SK-N-SH (cell line): ENCODE measurements at regions not wholly inside any gene's neighbourhood (a gene's known extent, or its start where the extent isn't known, plus 50 kb on each side); places are given as distances from the start of the nearest gene placed in this dataset.

Experiments used
- CTCF ChIA-PET: fragments of 300-600, 350-600 bp; formaldehyde crosslinking; extraction: SDS; loops from one replicate; lab custom pipeline; 2021; lab: Yijun Ruan, JAX
- POLR2A ChIA-PET: fragments of 350-600 bp; sonication (Branson Sonifier 250); formaldehyde crosslinking; extraction: SDS; loops from one replicate; lab custom pipeline; 2020; ENCODE audit warnings: antibody characterized with exemption, inconsistent platforms; lab: Yijun Ruan, JAX
- DNase-seq: peaks from one replicate; pipeline ENCODE4 v3.0.0; 2012
- H2AFZ ChIP-seq: fragments of 200-600 bp; sonication (generic); 2 replicates; pipeline ENCODE4 v1.8.1; 2016; ENCODE audit warnings: antibody characterized with exemption, mild to moderate bottlenecking, low read depth
- H3F3A ChIP-seq: fragments of 200-600 bp; sonication (generic); replicated peaks from 2 replicates; pipeline ENCODE3; 2016; ENCODE audit warnings: antibody characterized with exemption, mild to moderate bottlenecking; ENCODE audit not compliant: insufficient read depth
- H3K27ac ChIP-seq, 2 experiments: fragments of 200-500 bp in 1 of 2; fragments of 200-600 bp in 1 of 2; sonication (Bioruptor generic) in 1 of 2; sonication (generic), shearing (Covaris generic) in 1 of 2; 2 replicates each; pipeline versions ENCODE4 v1.5.1 to v1.6.1; 2014 to 2016; ENCODE audit warnings: low read depth in 2 of 2, inconsistent platforms in 1 of 2, low read length in 1 of 2, mild to moderate bottlenecking in 1 of 2, mixed read lengths in 1 of 2
- H3K27me3 ChIP-seq: fragments of 200-600 bp; sonication (generic), shearing (Covaris generic); 2 replicates; pipeline ENCODE4 v1.6.1; 2016; ENCODE audit warnings: mixed run types; ENCODE audit not compliant: insufficient read depth
- H3K36me3 ChIP-seq, 2 experiments: fragments of 200-500 bp in 1 of 2; fragments of 200-600 bp in 1 of 2; sonication (Bioruptor generic) in 1 of 2; sonication (generic) in 1 of 2; replicated peaks in 1 of 2; 2 replicates each; pipeline versions ENCODE3 to v1.5.1; 2014 to 2016; ENCODE audit warnings: low read length in 1 of 2, mild to moderate bottlenecking in 1 of 2; ENCODE audit not compliant: insufficient read depth in 2 of 2, control insufficient read depth in 1 of 2
- H3K4me1 ChIP-seq, 2 experiments: fragments of 200-500 bp in 1 of 2; fragments of 200-600 bp in 1 of 2; sonication (Bioruptor generic) in 1 of 2; sonication (generic), shearing (Covaris generic) in 1 of 2; 2 replicates each; pipeline versions ENCODE4 v1.5.1 to v1.6.1; 2014 to 2016; ENCODE audit warnings: low read depth in 1 of 2, low read length in 1 of 2, mixed run types in 1 of 2; ENCODE audit not compliant: insufficient read depth in 2 of 2, control insufficient read depth in 1 of 2
- H3K4me2 ChIP-seq: fragments of 200-600 bp; sonication (generic), shearing (Covaris generic); 2 replicates; pipeline ENCODE4 v1.6.1; 2017; ENCODE audit warnings: mixed run types
- H3K4me3 ChIP-seq, 2 experiments: fragments of 200-500 bp in 1 of 2; fragments of 200-600 bp in 1 of 2; sonication (Bioruptor generic) in 1 of 2; sonication (generic), shearing (Covaris generic) in 1 of 2; 2 replicates each; pipeline versions ENCODE4 v1.5.1 to v1.8.1; 2014 to 2016; ENCODE audit warnings: low read depth in 2 of 2, inconsistent platforms in 1 of 2, low read length in 1 of 2, mild to moderate bottlenecking in 1 of 2, mixed read lengths in 1 of 2, moderate library complexity in 1 of 2
- H3K79me2 ChIP-seq: fragments of 200-600 bp; sonication (generic); 2 replicates; pipeline ENCODE4 v1.8.1; 2017; ENCODE audit warnings: mild to moderate bottlenecking; ENCODE audit not compliant: insufficient read depth
- H3K9ac ChIP-seq: fragments of 200-600 bp; sonication (generic); 2 replicates; pipeline ENCODE4 v1.6.1; 2017; ENCODE audit warnings: mixed run types
- H3K9me2 ChIP-seq: fragments of 200-600 bp; sonication (generic); 2 replicates; pipeline ENCODE4 v1.6.1; 2017; ENCODE audit warnings: mixed run types
- H3K9me3 ChIP-seq: fragments of 200-600 bp; sonication (generic); 2 replicates; pipeline ENCODE4 v1.6.1; 2017; ENCODE audit warnings: mixed run types, mild to moderate bottlenecking, moderate library complexity
- H4K20me1 ChIP-seq: fragments of 200-600 bp; sonication (generic); 2 replicates; pipeline ENCODE4 v1.6.1; 2017; ENCODE audit warnings: mild to moderate bottlenecking, mixed run types; ENCODE audit not compliant: insufficient read depth
- CHD2 ChIP-seq: fragments of 150-350 bp; IDR thresholded peaks from 2 replicates; pipeline ENCODE4 v1.6.1; 2018; ENCODE audit warnings: low read length; ENCODE audit not compliant: partially characterized antibody
- ELF1 ChIP-seq: IDR thresholded peaks from 2 replicates; pipeline ENCODE4 v1.4.0; 2012
- FOSL2 ChIP-seq: IDR thresholded peaks from 2 replicates; pipeline ENCODE4 v1.4.0; 2012; ENCODE audit warnings: low read depth, mild to moderate bottlenecking, moderate library complexity, borderline replicate concordance
- FOXM1 ChIP-seq: IDR thresholded peaks from 2 replicates; pipeline ENCODE4 v1.4.0; 2012; ENCODE audit warnings: low read depth, mild to moderate bottlenecking
- GATA2 ChIP-seq: sonication (generic); formaldehyde crosslinking; IDR thresholded peaks from 2 replicates; pipeline ENCODE4 v1.5.0; 2020; ENCODE audit warnings: mild to moderate bottlenecking, missing genetic modification reagents
- IRF3 ChIP-seq: fragments of 150-350 bp; IDR thresholded peaks from 2 replicates; pipeline ENCODE4 v1.6.1; 2016; ENCODE audit warnings: mild to moderate bottlenecking, low read depth, low read length
- JUND ChIP-seq: IDR thresholded peaks from 2 replicates; pipeline ENCODE4 v1.4.0; 2012
- MEF2A ChIP-seq: IDR thresholded peaks from 2 replicates; pipeline ENCODE4 v1.4.0; 2012; ENCODE audit warnings: low read depth, borderline replicate concordance
- MXI1 ChIP-seq: IDR thresholded peaks from 2 replicates; pipeline ENCODE4 v1.6.1; 2012; ENCODE audit warnings: mild to moderate bottlenecking, low read depth, low read length, improper control_type of control experiment
- NFIC ChIP-seq: IDR thresholded peaks from 2 replicates; pipeline ENCODE4 v1.4.0; 2012; ENCODE audit warnings: borderline replicate concordance
- PBX3 ChIP-seq: IDR thresholded peaks from 2 replicates; pipeline ENCODE4; 2012
- POLR2AphosphoS5 ChIP-seq: IDR thresholded peaks from 2 replicates; pipeline ENCODE4 v1.6.1; 2012; ENCODE audit warnings: low read depth, low read length
- RCOR1 ChIP-seq: fragments of 150-350 bp; IDR thresholded peaks from 2 replicates; pipeline ENCODE4 v1.6.1; 2017; ENCODE audit warnings: antibody characterized with exemption, low read length
- RFX5 ChIP-seq: IDR thresholded peaks from 2 replicates; pipeline ENCODE4 v1.6.1; 2012; ENCODE audit warnings: mild to moderate bottlenecking, improper control_type of control experiment, low read length
- SIN3A ChIP-seq: IDR thresholded peaks from 2 replicates; pipeline ENCODE4 v1.6.1; 2012; ENCODE audit warnings: low read depth, mild to moderate bottlenecking, low read length, moderate library complexity, borderline replicate concordance
- TAF1 ChIP-seq: IDR thresholded peaks from 2 replicates; pipeline ENCODE4 v1.6.1; 2012; ENCODE audit warnings: low read depth, mild to moderate bottlenecking, low read length, moderate library complexity, borderline replicate concordance
- TEAD4 ChIP-seq: IDR thresholded peaks from 2 replicates; pipeline ENCODE4 v1.4.0; 2012; ENCODE audit warnings: mild to moderate bottlenecking, borderline replicate concordance; ENCODE audit not compliant: insufficient read depth
- USF1 ChIP-seq: IDR thresholded peaks from 2 replicates; pipeline ENCODE4 v1.4.0; 2012; ENCODE audit warnings: low read depth, borderline replicate concordance
- YY1 ChIP-seq: IDR thresholded peaks from 2 replicates; pipeline ENCODE4 v1.4.0; 2012; ENCODE audit warnings: low read depth, mild to moderate bottlenecking
- ZBTB33 ChIP-seq: IDR thresholded peaks from 2 replicates; pipeline ENCODE4 v1.4.0; 2012; ENCODE audit warnings: low read depth, borderline replicate concordance
- WGBS: methylation state at CpG from one replicate; pipeline ENCODE4 v1.1.6; 2017; ENCODE audit warnings: low lambda C conversion rate; 5-methylcytosine and 5-hydroxymethylcytosine counted together

GRCh38 chr7:142522735-142523134, 226.5 kb upstream of the PRSS1 start:
- CTCF ChIA-PET = interaction anchor here (0.6 to 12.0 kb wide), 10 partner anchors 13 to 266 kb away, joined by 3 to 167 read pairs (median 13); no protein-coding TSS in a partner anchor
- WGBS = 31% methylated on average over 1 of the region's 1 CpG
- H3K27ac ChIP-seq = no peak overlapping the region
- H3K4me1 ChIP-seq = peaks cover 0 to 13% of the 10 kb centered on the region in 2 experiments; a peak in 2 of 4 replicates
- H3K27me3 ChIP-seq = peaks cover 61% of the 10 kb centered on the region; the same call in 1 of the 2 replicates
- H4K20me1 ChIP-seq = no peaks in the 10 kb centered on the region
- DNase-seq = no peak
- H3K9ac ChIP-seq = no peak overlapping the region
- no peak overlapping the region for H2AFZ ChIP-seq
- TF ChIP-seq YY1 = no peak
- TF ChIP-seq CHD2 = no peak
- no peak for TF ChIP-seq RCOR1
- no peak for TF ChIP-seq USF1
- no peak for TF ChIP-seq GATA2 (CRISPR knock-in tag)
- no peak for TF ChIP-seq TAF1
- no peak for TF ChIP-seq RFX5
- no peak for TF ChIP-seq SIN3A
- TF ChIP-seq ELF1 = no peak
- TF ChIP-seq TEAD4 = no peak
- no peak for TF ChIP-seq FOSL2
- TF ChIP-seq ZBTB33 = no peak
- no peak for TF ChIP-seq MXI1
- TF ChIP-seq FOXM1 = no peak
- TF ChIP-seq IRF3 = no peak
- no peak for TF ChIP-seq NFIC
- no peak for TF ChIP-seq PBX3
- TF ChIP-seq POLR2AphosphoS5 = no peak
- no peak for TF ChIP-seq JUND
- no peak for TF ChIP-seq MEF2A
- H3K36me3 ChIP-seq = no peaks in the 10 kb centered on the region
- no peaks in the 10 kb centered on the region for H3K79me2 ChIP-seq
- no peak overlapping the region for H3K4me3 ChIP-seq
- H3K4me2 ChIP-seq = no peak overlapping the region
- no peaks in the 10 kb centered on the region for H3K9me2 ChIP-seq
- no peaks in the 10 kb centered on the region for H3F3A ChIP-seq
- no peaks in the 10 kb centered on the region for H3K9me3 ChIP-seq
- POLR2A ChIA-PET = no interaction called here
